H1 (cell line): ENCODE measurements at regions not wholly inside any gene's neighbourhood (a gene's known extent, or its start where the extent isn't known, plus 50 kb on each side); places are given as distances from the start of the nearest gene placed in this dataset.

Source experiments
- ATF3 ChIP-seq: IDR thresholded peaks from 2 replicates; pipeline ENCODE4 v1.6.1; 2011; ENCODE audit warnings: low read depth, mild to moderate bottlenecking, low read length; ENCODE audit not compliant: insufficient read depth
- CHD2 ChIP-seq: IDR thresholded peaks from 2 replicates; pipeline ENCODE4 v1.6.1; 2012; ENCODE audit warnings: low read length, improper control_type of control experiment
- CHD7 ChIP-seq: fragments of 300-600 bp; sonication (generic); IDR thresholded peaks from 2 replicates; pipeline ENCODE4 v1.7.1; 2012; ENCODE audit warnings: low read length, moderate library complexity, mild to moderate bottlenecking, inconsistent platforms; ENCODE audit not compliant: insufficient replicate concordance
- E2F6 ChIP-seq: IDR thresholded peaks from 2 replicates; pipeline ENCODE4 v1.6.1; 2012; ENCODE audit warnings: inconsistent platforms
- FOSL1 ChIP-seq: IDR thresholded peaks from 2 replicates; pipeline ENCODE4 v1.6.1; 2011; ENCODE audit warnings: mild to moderate bottlenecking, low read depth, low read length, moderate library complexity; ENCODE audit not compliant: insufficient read depth
- HDAC2 ChIP-seq, 2 experiments: fragments of 300-600 bp in 1 of 2; sonication (generic) in 1 of 2; IDR thresholded peaks; 2 replicates each; pipeline ENCODE4 v1.6.1; 2011 to 2012; ENCODE audit warnings: low read depth in 2 of 2, low read length in 2 of 2, mild to moderate bottlenecking in 2 of 2, moderate library complexity in 2 of 2, borderline replicate concordance in 1 of 2, inconsistent platforms in 1 of 2
- JUN ChIP-seq: IDR thresholded peaks from 2 replicates; pipeline ENCODE4 v1.6.1; 2011; ENCODE audit warnings: low read depth, mild to moderate bottlenecking, improper control_type of control experiment, low read length
- TAF1 ChIP-seq: IDR thresholded peaks from 2 replicates; pipeline ENCODE4 v1.6.1; 2011; ENCODE audit warnings: mild to moderate bottlenecking, low read depth, low read length
- ZNF274 ChIP-seq: IDR thresholded peaks from 2 replicates; pipeline ENCODE4 v1.7.0; 2012; ENCODE audit warnings: low read length, borderline replicate concordance; ENCODE audit errors: extremely low read depth

GRCh38 chr16:54651440-54652195 is 279.0 kb upstream of the IRX5 start (continued):
- TF ChIP-seq CHD7 (peak; percentile 90), HDAC2 (IDR thresholded peaks at IDR 0.05; ENCODE audit: borderline replicate concordance in 1 of 2, low read depth in 2 of 2, low read length in 2 of 2) (0 out of 4 replicates have a peak, but pooled peaks of 1 of the 2 experiments have one; percentile 28), CHD2 (no peak), E2F6 (no peak), FOSL1 (no peak), JUN (no peak), ATF3 (no peak), TAF1 (0 out of 2 replicates have a peak, but pooled peaks have one; percentile 13), ZNF274 (no peak)
